BE2C (cell line): ENCODE measurements at regions not wholly inside any gene's neighbourhood (a gene's known extent, or its start where the extent isn't known, plus 50 kb on each side); places are given as distances from the start of the nearest gene placed in this dataset.

ENCODE experiments used
- DNase-seq: peaks from one replicate; pipeline ENCODE4 v3.0.0-alpha.2; 2020
- H3K27me3 ChIP-seq: fragments of 250-450 bp; sonication (Bioruptor Pico); 2 replicates; pipeline ENCODE4 v1.5.1; 2020; ENCODE audit warnings: mild to moderate bottlenecking
- H3K36me3 ChIP-seq: fragments of 250-450 bp; sonication (Bioruptor Pico); 2 replicates; pipeline ENCODE4 v1.5.1; 2020; ENCODE audit warnings: mild to moderate bottlenecking
- H3K4me1 ChIP-seq: fragments of 250-450 bp; sonication (Bioruptor Pico); 2 replicates; pipeline ENCODE4 v1.5.1; 2020
- H3K4me3 ChIP-seq: 2 replicates; pipeline ENCODE4 v1.5.1; 2011; ENCODE audit warnings: low read depth, low read length
- H3K9me3 ChIP-seq: fragments of 250-450 bp; sonication (Bioruptor Pico); 2 replicates; pipeline ENCODE4 v1.5.1; 2020
- TF ChIP-seq, protein P1 (sequence below): IDR thresholded peaks from 2 replicates; pipeline ENCODE4 v1.5.1; 2012; ENCODE audit warnings: mild to moderate bottlenecking, low read depth, low read length

DNA sequence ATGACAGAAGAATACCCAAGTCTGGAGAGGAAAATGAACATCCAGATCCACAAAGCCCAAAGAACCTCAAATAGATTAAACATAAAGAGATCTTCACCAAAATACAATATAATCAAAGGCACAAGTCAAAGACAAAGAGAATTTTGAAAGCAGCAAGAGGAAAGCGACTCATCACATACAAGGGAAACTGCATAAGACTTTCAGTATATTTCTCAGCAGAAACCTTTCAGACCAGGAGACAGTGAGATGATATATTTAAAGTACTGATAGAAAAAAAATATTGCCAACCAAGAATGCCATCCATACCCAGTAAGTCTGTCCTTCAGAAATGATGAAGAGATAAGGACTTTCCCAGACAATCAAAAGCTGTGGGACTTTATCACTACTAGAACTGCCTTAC lies 81.5 kb upstream of the GALNT17 start:
- Histone ChIP-seq H3K4me3 (no peak overlapping the region), H3K36me3 (no peaks in the 10 kb centered on the region), H3K9me3 (peaks cover 4% of the 10 kb centered on the region; the same call in 1 of the 2 replicates), H3K27me3 (no peaks in the 10 kb centered on the region), H3K4me1 (no peaks in the 10 kb centered on the region)
- no peak for DNase-seq
- TF ChIP-seq, protein P1, sequence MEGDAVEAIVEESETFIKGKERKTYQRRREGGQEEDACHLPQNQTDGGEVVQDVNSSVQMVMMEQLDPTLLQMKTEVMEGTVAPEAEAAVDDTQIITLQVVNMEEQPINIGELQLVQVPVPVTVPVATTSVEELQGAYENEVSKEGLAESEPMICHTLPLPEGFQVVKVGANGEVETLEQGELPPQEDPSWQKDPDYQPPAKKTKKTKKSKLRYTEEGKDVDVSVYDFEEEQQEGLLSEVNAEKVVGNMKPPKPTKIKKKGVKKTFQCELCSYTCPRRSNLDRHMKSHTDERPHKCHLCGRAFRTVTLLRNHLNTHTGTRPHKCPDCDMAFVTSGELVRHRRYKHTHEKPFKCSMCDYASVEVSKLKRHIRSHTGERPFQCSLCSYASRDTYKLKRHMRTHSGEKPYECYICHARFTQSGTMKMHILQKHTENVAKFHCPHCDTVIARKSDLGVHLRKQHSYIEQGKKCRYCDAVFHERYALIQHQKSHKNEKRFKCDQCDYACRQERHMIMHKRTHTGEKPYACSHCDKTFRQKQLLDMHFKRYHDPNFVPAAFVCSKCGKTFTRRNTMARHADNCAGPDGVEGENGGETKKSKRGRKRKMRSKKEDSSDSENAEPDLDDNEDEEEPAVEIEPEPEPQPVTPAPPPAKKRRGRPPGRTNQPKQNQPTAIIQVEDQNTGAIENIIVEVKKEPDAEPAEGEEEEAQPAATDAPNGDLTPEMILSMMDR: no peak

DNA sequence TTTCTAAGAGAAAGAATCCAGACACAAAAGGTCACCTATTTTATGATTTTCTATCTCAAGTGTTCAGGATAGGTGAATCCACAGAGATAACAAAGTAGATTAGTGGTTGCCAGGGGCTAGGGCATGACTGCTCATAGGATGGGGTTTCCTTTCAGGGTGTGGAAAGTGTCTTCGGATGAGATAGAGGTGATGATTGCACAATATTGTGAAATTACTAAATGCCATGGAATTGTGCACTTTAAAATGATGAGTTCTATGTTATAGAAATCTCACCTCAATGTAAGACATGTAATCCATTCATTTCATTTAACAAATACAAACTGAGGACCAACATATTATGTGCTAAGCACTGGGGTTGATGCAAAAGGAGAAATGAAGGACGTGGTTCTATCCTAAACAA lies 76.4 kb upstream of the GALNT17 start:
- peaks cover 2% of the 10 kb centered on the region; the same call in 1 of the 2 replicates for H3K9me3 ChIP-seq
- H3K27me3 ChIP-seq: no peaks in the 10 kb centered on the region
- no peaks in the 10 kb centered on the region for H3K36me3 ChIP-seq
- TF ChIP-seq, protein P1: no peak
- no peak overlapping the region for H3K4me3 ChIP-seq
- no peak for DNase-seq
- no peaks in the 10 kb centered on the region for H3K4me1 ChIP-seq

DNA sequence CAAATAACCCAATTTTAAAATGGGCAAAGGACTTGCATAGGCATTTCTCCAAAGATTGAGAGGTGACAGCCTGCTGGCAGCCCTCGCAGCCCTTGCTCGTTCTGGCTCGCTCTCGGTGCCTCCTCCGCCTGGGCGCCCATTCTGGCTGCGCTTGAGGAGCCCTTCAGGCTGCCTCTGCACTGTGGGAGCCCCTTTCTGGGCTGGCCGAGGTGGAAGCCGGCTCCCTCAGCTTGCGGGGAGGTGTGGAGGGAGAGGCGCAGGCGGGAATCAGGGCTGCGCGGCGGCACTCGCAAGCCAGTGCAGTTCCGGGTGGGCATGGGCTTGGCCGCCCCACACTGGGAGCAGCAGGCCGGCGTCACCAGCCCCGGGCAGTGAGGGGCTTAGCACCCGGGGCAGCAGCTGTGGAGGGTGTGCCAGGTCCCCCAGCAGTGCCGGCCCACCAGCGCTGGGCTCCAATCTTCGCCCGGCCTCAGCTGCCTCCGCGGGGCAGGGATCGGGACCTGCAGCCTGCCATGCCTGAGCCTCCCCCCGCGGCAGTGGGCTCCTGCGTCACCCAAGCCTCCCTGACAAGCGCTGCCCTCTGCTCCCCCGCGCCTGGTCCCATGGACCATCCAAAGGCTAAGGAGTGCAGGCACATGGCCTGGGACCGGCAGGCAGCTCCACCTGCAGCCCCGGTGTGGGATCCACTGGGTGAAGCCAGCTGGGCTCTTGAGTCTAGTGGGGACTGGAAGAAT lies 54.0 kb upstream of the GALNT17 start:
- DNase-seq: no peak
- TF ChIP-seq, protein P1: no peak
- no peaks in the 10 kb centered on the region for H3K27me3 ChIP-seq
- no peaks in the 10 kb centered on the region for H3K4me1 ChIP-seq
- H3K9me3 ChIP-seq: no peaks in the 10 kb centered on the region; the same call in 1 of the 2 replicates
- no peaks in the 10 kb centered on the region for H3K36me3 ChIP-seq
- no peak overlapping the region for H3K4me3 ChIP-seq
